Mesothelial cell of epicardium (in vitro differentiated cells): ENCODE measurements at regions not wholly inside any gene's neighbourhood (a gene's known extent, or its start where the extent isn't known, plus 50 kb on each side); places are given as distances from the start of the nearest gene placed in this dataset.
A peak's percentile ranks its signal among the peaks of the same experiment; 100 is the strongest.

ENCODE experiments used
- DNase-seq, 2 experiments: peaks; one replicate each; pipeline ENCODE4 v3.0.0; 2021; ENCODE audit warnings: low spot score in 2 of 2; ENCODE audit not compliant: unreplicated experiment in 2 of 2
- H3K27ac Mint-ChIP-seq: 2 replicates; pipeline ENCODE4 v1.8.0; 2021; ENCODE audit warnings: mixed read lengths
- H3K27me3 Mint-ChIP-seq: 2 replicates; pipeline ENCODE4 v1.8.0; 2021; ENCODE audit warnings: low read depth, mixed read lengths
- H3K36me3 Mint-ChIP-seq: 2 replicates; pipeline ENCODE4 v1.8.0; 2021; ENCODE audit warnings: mixed read lengths
- H3K4me1 Mint-ChIP-seq: 2 replicates; pipeline ENCODE4 v1.8.0; 2021; ENCODE audit warnings: mixed read lengths
- H3K4me3 Mint-ChIP-seq: 2 replicates; pipeline ENCODE4 v1.8.0; 2021; ENCODE audit warnings: mild to moderate bottlenecking, moderate library complexity, mixed read lengths
- H3K9me3 Mint-ChIP-seq: 2 replicates; pipeline ENCODE4 v1.8.0; 2021; ENCODE audit warnings: mixed read lengths
- TF ChIP-seq, protein P1 (sequence below): fragments of 200-600 bp; sonication (generic); IDR thresholded peaks from one replicate; pipeline ENCODE4 v1.5.0; 2021; ENCODE audit warnings: antibody characterized with exemption; ENCODE audit not compliant: unreplicated experiment

DNA sequence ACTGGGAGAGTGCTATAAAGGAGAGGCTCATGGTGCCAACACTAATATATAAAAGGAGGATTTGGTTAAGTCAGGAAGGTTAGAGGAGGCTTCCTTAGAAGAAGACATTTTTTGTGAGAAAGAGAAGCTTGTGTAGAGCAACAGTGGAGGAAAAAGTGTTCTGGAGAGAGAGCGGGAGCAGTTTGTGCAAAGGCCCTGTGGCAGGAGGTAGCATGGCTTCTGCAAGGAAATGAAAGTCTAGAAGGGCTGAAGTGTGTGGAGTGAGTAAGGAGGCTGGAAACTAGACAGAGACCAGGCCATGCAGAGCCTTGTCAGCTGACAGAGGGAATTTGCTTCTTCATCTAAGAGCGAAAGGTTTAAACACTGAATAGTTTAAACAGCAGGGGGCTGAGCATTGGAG is 64.4 kb upstream of the ARAP3 start:
- Mint-ChIP-seq H3K4me1 (no peaks in the 10 kb centered on the region), H3K36me3 (no peaks in the 10 kb centered on the region), H3K4me3 (no peak overlapping the region), H3K9me3 (no peaks in the 10 kb centered on the region), H3K27me3 (peaks cover 74% of the 10 kb centered on the region), H3K27ac (no peak overlapping the region)
- no peak for DNase-seq
- TF ChIP-seq, protein P1, sequence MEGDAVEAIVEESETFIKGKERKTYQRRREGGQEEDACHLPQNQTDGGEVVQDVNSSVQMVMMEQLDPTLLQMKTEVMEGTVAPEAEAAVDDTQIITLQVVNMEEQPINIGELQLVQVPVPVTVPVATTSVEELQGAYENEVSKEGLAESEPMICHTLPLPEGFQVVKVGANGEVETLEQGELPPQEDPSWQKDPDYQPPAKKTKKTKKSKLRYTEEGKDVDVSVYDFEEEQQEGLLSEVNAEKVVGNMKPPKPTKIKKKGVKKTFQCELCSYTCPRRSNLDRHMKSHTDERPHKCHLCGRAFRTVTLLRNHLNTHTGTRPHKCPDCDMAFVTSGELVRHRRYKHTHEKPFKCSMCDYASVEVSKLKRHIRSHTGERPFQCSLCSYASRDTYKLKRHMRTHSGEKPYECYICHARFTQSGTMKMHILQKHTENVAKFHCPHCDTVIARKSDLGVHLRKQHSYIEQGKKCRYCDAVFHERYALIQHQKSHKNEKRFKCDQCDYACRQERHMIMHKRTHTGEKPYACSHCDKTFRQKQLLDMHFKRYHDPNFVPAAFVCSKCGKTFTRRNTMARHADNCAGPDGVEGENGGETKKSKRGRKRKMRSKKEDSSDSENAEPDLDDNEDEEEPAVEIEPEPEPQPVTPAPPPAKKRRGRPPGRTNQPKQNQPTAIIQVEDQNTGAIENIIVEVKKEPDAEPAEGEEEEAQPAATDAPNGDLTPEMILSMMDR, result no peak

DNA sequence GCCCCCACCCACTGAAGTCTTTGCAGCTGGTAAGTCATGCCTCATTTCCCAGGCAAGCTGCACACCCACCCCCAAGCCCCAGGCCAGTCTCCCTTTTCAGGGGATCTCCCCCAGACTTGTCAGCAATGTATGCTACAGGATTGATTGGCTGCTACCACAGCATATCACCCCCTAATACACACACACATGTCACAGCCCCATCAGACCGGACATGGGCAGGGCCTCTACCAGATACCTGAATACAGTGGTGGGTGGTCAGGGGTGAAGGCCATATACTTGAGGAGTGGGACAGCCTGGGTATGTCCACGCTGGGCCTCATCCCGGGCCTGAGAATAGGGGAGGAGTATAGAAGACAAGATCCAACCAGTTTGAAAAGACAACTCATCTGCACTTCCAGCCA is 63.4 kb upstream of the ARAP3 start:
- no peak for DNase-seq
- Mint-ChIP-seq H3K27ac (no peak overlapping the region), H3K4me1 (no peaks in the 10 kb centered on the region), H3K9me3 (no peaks in the 10 kb centered on the region), H3K4me3 (no peak overlapping the region), H3K36me3 (no peaks in the 10 kb centered on the region), H3K27me3 (peaks cover 72% of the 10 kb centered on the region)
- TF ChIP-seq, protein P1, result no peak

DNA sequence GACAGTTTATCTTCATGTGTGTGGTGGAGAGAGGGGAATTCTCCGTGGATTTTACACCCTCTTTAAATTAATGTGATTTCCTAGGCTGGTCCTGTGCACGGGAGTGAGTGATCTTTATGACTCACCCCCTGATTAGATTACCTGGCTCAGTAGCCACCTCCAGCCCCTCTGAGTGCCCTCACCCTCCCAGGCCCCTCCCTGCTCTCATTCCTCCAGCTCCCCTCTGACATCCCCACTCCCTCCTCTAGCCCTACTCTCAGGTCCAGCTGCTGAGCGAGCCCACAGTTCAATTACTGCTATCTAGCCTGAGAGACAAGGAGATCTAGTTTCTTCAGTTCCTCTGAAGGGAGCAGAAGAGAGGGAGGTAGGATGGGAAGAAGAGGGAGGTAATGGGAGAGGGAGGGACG is 61.8 kb upstream of the ARAP3 start:
- no peak overlapping the region for H3K27ac Mint-ChIP-seq
- H3K27me3 Mint-ChIP-seq, result peaks cover 65% of the 10 kb centered on the region
- no peaks in the 10 kb centered on the region for H3K36me3 Mint-ChIP-seq

DNA sequence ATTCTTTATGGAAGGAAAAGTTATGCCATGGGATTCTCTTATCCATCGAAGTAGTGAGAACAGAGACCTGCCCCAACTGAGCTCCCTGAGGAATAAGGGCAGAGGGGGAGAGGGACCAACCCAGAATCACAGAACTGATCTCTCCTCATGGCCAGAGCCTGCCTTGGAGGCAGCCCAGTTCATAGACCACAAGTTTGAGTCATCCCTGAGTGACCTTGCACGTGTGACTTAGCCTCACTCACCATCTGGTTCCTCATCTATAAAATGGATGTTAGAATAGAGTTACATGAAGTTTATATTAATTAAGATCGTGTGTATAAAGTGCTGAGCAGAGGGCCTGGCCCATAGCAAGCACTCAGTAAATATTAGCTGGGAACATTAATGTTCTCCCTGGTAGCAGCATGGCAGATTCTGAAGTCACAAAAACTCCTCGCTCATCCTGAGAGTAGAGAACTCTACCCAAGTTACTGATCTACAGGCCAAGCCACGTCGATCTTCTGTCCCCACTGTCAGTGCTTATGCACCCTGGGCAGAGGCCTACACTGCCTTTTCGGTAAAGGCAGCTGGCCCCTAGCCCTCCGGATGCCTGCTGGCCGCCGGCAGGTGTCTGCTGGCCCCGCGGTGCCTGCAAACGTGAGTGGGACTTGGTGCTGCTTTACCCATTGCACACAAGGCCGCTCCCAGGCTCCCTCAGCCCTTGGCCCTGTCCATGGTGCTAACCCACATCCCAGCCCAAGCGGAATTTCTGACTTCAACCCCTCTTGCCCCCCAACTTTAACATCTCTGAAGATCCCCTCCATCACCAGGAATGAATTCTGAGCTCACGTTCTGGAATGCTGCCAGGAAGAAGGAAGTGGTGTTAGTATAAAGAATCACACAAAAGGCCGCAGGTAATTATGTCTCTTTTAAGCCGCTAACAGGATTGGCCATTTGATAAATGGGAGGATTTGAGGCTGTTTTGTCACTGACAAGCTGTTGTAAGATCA is 61.1 kb upstream of the ARAP3 start:
- DNase-seq, result peak; percentile 52 to 80
- Mint-ChIP-seq H3K4me1 (no peaks in the 10 kb centered on the region), H3K27me3 (peaks cover 64% of the 10 kb centered on the region), H3K9me3 (no peaks in the 10 kb centered on the region), H3K4me3 (no peak overlapping the region), H3K27ac (no peak overlapping the region), H3K36me3 (no peaks in the 10 kb centered on the region)
- TF ChIP-seq, protein P1, result no peak

More for the DNA sequence above, 61.8 kb upstream of the ARAP3 start:
- no peak for DNase-seq
- TF ChIP-seq, protein P1, result no peak
- Mint-ChIP-seq H3K4me1 (no peaks in the 10 kb centered on the region), H3K9me3 (no peaks in the 10 kb centered on the region), H3K4me3 (no peak overlapping the region)

DNA sequence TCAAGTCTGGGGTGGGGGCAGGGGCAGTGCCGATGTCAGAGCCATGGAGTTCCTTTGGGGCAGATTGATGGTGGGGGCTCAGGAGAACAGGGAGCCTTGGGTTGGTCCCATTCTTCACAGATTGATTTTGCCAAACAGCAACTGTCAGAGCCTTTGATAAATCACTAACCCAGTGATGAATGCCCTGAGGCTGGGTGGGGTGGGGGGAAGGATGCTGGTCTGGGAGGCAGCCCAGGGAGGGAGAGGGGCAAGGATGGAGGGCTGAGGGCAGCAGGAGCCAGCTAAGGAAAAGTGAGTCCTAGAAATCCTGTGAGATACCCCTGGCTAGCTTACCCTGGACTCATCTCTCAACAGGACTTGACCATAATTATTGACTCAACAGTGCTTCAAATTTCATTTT is 60.1 kb upstream of the ARAP3 start:
- no peaks in the 10 kb centered on the region for H3K9me3 Mint-ChIP-seq
- no peaks in the 10 kb centered on the region for H3K4me1 Mint-ChIP-seq

More for the DNA sequence above, 60.1 kb upstream of the ARAP3 start:
- TF ChIP-seq, protein P1, result no peak
- peaks cover 67% of the 10 kb centered on the region for H3K27me3 Mint-ChIP-seq
- no peak overlapping the region for H3K27ac Mint-ChIP-seq
- no peak overlapping the region for H3K4me3 Mint-ChIP-seq
- H3K36me3 Mint-ChIP-seq, result no peaks in the 10 kb centered on the region
- DNase-seq, result no peak
